ENCODE measurements at regions not wholly inside any gene's neighbourhood (a gene's known extent, or its start where the extent isn't known, plus 50 kb on each side); places are given as distances from the start of the nearest gene placed in this dataset.

DNA sequence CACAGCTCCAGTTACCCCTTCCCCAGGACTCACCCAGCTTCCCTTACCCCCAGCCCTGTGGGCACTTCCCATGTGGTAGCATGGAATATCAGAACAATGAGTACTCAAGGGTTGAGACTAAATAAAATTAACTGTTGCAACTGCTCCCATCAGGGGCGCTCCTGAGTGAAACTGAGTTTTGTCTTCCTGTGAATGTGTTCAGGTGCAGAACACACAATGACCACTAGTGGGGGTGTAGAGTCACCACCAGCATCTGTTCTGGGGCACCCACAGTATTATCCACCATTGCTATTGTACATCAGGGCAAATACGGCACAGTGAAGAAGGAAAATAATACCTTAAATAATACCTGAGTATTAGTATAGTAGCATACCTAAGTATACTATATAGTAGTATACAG is 689.7 kb downstream of the TBC1D22A start:
- Histone ChIP-seq H3K79me2 (ENCODE audit: insufficient read depth, low read length) (no peaks in the 10 kb centered on the region), H2AFZ (ENCODE audit: low read length) (no peak overlapping the region), H3K36me3 (ENCODE audit: insufficient read depth, low read length) (no peaks in the 10 kb centered on the region), H3K27me3 (ENCODE audit: insufficient read depth, low read length, poor library complexity, severe bottlenecking) (no peaks in the 10 kb centered on the region), H3K4me1 (ENCODE audit: insufficient read depth, low read length, poor library complexity, severe bottlenecking) (no peaks in the 10 kb centered on the region), H3K9me2 (replicated peaks; ENCODE audit: low read depth, low read length) (no peaks in the 10 kb centered on the region), H3F3A (ENCODE audit: low read depth) (no peaks in the 10 kb centered on the region), H4K20me1 (ENCODE audit: insufficient read depth, low read length, poor library complexity, severe bottlenecking) (no peaks in the 10 kb centered on the region), H3K9me3 (ENCODE audit: insufficient read depth, low read depth, low read length) (peaks cover 20% of the 10 kb centered on the region; the same call in 1 of the 2 replicates), H3K4me3 (ENCODE audit: low read length, poor library complexity, severe bottlenecking) (no peak overlapping the region), H3K4me2 (ENCODE audit: low read depth, low read length, poor library complexity, severe bottlenecking) (no peak overlapping the region), H3K9ac (ENCODE audit: low read depth, low read length, poor library complexity, severe bottlenecking) (no peak overlapping the region)
- TF ChIP-seq, protein P1, sequence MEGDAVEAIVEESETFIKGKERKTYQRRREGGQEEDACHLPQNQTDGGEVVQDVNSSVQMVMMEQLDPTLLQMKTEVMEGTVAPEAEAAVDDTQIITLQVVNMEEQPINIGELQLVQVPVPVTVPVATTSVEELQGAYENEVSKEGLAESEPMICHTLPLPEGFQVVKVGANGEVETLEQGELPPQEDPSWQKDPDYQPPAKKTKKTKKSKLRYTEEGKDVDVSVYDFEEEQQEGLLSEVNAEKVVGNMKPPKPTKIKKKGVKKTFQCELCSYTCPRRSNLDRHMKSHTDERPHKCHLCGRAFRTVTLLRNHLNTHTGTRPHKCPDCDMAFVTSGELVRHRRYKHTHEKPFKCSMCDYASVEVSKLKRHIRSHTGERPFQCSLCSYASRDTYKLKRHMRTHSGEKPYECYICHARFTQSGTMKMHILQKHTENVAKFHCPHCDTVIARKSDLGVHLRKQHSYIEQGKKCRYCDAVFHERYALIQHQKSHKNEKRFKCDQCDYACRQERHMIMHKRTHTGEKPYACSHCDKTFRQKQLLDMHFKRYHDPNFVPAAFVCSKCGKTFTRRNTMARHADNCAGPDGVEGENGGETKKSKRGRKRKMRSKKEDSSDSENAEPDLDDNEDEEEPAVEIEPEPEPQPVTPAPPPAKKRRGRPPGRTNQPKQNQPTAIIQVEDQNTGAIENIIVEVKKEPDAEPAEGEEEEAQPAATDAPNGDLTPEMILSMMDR (conservative IDR thresholded peaks at IDR 0.05; ENCODE audit: low read length): peak; percentile 31
- no peak for TF ChIP-seq EZH2phosphoT487 (IDR thresholded peaks at IDR 0.05; ENCODE audit: borderline replicate concordance)

DNA sequence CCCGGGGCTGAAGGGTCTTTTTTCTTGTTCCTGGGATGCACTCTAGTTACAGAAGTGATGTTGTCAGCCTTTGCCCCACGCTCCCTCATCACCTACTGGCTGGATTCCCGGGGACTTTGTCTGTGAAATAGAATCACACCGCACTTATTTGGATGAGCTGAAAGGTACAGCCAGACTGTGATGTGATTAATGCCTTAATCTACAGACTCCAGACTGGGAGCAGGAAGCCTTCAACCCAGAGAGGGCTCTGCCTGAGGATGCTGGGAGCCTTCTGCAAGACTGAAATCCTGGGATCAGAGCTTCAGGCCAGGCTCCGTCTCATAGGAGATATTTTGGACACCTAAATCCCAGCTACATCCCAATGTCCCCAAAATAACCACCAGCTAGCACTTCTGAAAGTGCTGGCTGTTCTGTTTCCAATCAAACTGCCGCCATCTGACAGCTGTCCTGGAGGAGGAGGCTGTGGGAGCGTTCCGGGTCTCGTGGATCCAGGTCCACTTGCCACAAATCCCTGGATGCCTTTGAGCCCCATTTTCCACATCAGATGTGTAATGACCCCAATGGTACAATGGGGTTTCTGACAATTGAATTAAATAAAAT is 688.5 kb downstream of the TBC1D22A start:
- Histone ChIP-seq H3K9ac (ENCODE audit: low read depth, low read length, poor library complexity, severe bottlenecking) (no peak overlapping the region), H3K4me3 (ENCODE audit: low read length, poor library complexity, severe bottlenecking) (no peak overlapping the region), H3K4me2 (ENCODE audit: low read depth, low read length, poor library complexity, severe bottlenecking) (no peak overlapping the region), H3K27me3 (ENCODE audit: insufficient read depth, low read length, poor library complexity, severe bottlenecking) (no peaks in the 10 kb centered on the region), H3K36me3 (ENCODE audit: insufficient read depth, low read length) (no peaks in the 10 kb centered on the region), H3K9me2 (replicated peaks; ENCODE audit: low read depth, low read length) (no peaks in the 10 kb centered on the region), H4K20me1 (ENCODE audit: insufficient read depth, low read length, poor library complexity, severe bottlenecking) (no peaks in the 10 kb centered on the region), H3F3A (ENCODE audit: low read depth) (no peaks in the 10 kb centered on the region), H3K9me3 (ENCODE audit: insufficient read depth, low read depth, low read length) (peaks cover 15% of the 10 kb centered on the region; the same call in 1 of the 2 replicates), H3K79me2 (ENCODE audit: insufficient read depth, low read length) (no peaks in the 10 kb centered on the region), H2AFZ (ENCODE audit: low read length) (no peak overlapping the region), H3K4me1 (ENCODE audit: insufficient read depth, low read length, poor library complexity, severe bottlenecking) (no peaks in the 10 kb centered on the region)
- no peak for TF ChIP-seq EZH2phosphoT487 (IDR thresholded peaks at IDR 0.05; ENCODE audit: borderline replicate concordance)
- TF ChIP-seq, protein P1 (conservative IDR thresholded peaks at IDR 0.05; ENCODE audit: low read length): no peak

DNA sequence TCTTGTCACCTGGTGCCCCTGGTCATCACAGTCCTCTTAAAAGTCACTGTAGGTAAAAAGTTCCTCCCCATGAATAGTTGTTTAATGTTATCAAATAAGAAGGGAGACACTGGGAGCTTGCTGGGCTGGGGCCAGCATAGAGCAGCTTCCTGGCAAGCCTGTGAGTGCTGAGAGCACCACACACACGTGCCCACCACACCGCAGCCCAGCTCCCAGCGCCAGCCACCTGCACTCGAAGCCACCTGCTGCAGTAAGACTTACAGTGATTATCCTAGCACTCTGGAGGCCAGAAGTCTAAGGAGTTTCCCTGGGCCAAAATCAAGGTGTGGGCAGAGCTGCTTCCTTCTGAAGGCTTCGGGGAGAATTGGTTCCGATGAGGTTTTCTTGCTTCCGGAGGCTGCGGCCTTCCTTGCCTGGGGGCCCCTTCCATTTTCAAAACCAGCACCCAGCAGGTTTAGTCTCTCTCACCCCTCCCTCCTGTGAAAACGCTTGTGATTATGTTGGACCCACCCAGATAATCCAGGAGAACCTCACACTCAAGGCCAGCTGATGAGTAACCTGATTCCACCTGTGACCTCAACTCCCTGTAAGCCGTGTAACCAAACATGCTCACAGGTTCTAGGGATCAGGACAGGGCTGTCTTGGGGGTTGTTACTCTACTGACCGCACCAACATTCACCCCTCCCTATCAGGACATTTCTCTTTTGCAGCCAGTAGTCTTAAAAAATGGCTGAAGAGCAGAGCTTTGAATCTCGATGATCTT is 687.2 kb downstream of the TBC1D22A start:
- no peaks in the 10 kb centered on the region for H3K9me2 ChIP-seq (replicated peaks; ENCODE audit: low read depth, low read length)
- no peaks in the 10 kb centered on the region for H3K36me3 ChIP-seq (ENCODE audit: insufficient read depth, low read length)
- no peak overlapping the region for H2AFZ ChIP-seq (ENCODE audit: low read length)
- peaks cover 17% of the 10 kb centered on the region; the same call in 1 of the 2 replicates for H3K9me3 ChIP-seq (ENCODE audit: insufficient read depth, low read depth, low read length)
- H3K27me3 ChIP-seq (ENCODE audit: insufficient read depth, low read length, poor library complexity, severe bottlenecking): no peaks in the 10 kb centered on the region
- H3K4me1 ChIP-seq (ENCODE audit: insufficient read depth, low read length, poor library complexity, severe bottlenecking): no peaks in the 10 kb centered on the region
- no peaks in the 10 kb centered on the region for H4K20me1 ChIP-seq (ENCODE audit: insufficient read depth, low read length, poor library complexity, severe bottlenecking)
- no peak overlapping the region for H3K4me3 ChIP-seq (ENCODE audit: low read length, poor library complexity, severe bottlenecking)
- no peak overlapping the region for H3K9ac ChIP-seq (ENCODE audit: low read depth, low read length, poor library complexity, severe bottlenecking)
- H3K4me2 ChIP-seq (ENCODE audit: low read depth, low read length, poor library complexity, severe bottlenecking): no peak overlapping the region
- H3F3A ChIP-seq (ENCODE audit: low read depth): no peaks in the 10 kb centered on the region
- TF ChIP-seq, protein P1 (conservative IDR thresholded peaks at IDR 0.05; ENCODE audit: low read length): no peak
- no peak for TF ChIP-seq EZH2phosphoT487 (IDR thresholded peaks at IDR 0.05; ENCODE audit: borderline replicate concordance)
- H3K79me2 ChIP-seq (ENCODE audit: insufficient read depth, low read length): no peaks in the 10 kb centered on the region
